NCI-H345 treated with DMSO at 0.1 percent for 48 hours (cell line): ENCODE measurements at regions not wholly inside any gene's neighbourhood (a gene's known extent, or its start where the extent isn't known, plus 50 kb on each side); places are given as distances from the start of the nearest gene placed in this dataset.

Experiments used
- DNase-seq: peaks from one replicate; lab custom pipeline; 2025; ENCODE audit not compliant: unreplicated experiment; lab: John Stamatoyannopoulos, UW

DNA sequence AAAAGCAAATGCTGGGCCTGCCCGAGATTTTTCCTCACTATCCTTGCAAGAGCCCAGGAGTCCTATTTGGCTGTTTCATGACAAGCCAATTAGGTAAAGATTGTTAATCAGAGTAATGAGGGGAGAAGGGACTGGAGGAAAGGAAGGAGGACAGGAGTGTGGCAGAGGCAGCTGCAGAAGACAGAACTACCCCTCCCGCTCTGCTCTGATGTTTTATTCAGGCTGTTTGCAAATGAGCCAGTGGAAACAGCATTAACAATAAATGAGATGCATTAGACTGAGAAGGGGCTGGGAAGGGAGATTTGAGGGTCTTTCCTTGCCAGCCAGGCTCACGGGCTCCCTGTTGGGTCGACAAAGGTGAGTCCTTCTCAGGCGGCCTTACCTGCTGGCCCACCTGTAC, 421.0 kb upstream of the CCDC196 start:
- no peak for DNase-seq

- peak; percentile 41 for DNase-seq
These were observed 419.0 kb upstream of the CCDC196 start for GRCh38 chr14:66066981-66067776.

- no peak for DNase-seq
These were observed 417.1 kb upstream of the CCDC196 start for GRCh38 chr14:66069036-66069435.

GRCh38 chr14:66069830-66070541, 416.2 kb upstream of the CCDC196 start:
- DNase-seq = no peak

- no peak for DNase-seq
These were observed 415.4 kb upstream of the CCDC196 start for GRCh38 chr14:66070542-66071319.

GRCh38 chr14:66072190-66073084, 413.7 kb upstream of the CCDC196 start:
- DNase-seq = no peak

DNA sequence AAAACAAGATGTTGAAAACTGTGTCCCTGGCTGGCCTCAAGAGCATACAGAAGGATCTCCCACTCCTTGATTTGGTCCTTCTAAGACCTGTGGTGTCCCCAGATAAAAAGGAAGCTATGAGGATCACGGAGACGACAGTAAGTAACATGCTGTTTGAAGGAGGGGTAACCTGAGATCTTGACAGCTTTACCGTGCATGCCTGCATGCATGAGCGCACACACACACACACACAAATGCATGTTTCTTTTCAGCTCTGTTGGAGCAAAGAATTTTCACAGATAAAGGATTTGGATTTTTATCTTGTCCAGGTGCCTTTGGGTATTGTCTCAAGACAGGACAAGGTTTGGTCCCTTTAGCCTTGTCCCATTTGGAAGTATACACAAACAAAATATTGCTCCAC, 411.6 kb upstream of the CCDC196 start:
- no peak for DNase-seq

GRCh38 chr14:66076176-66076575, 410.0 kb upstream of the CCDC196 start:
- DNase-seq = no peak

DNA sequence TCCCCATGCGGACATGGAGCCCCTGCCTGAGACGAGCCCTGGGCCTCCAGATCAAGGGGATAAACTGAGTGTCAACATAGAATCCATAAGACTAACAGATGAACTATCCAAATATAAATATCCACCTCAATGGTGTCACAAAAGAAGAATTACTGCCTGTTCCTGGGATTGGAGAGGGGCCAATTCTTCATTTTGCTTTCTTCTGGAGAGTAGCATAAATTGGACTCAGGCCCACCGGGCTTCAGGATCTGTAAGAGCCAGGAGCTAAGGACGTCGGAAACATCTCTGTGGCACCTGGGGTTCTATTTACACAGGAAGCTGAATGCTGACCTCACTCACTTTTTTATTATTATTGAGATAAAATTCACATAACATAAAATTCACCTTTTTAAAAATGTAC, 408.2 kb upstream of the CCDC196 start:
- peak; percentile 68 for DNase-seq

- no peak for DNase-seq
These were observed 404.4 kb upstream of the CCDC196 start for GRCh38 chr14:66081594-66082376.

- DNase-seq = no peak
These were observed 400.9 kb upstream of the CCDC196 start for GRCh38 chr14:66085224-66085623.

DNA sequence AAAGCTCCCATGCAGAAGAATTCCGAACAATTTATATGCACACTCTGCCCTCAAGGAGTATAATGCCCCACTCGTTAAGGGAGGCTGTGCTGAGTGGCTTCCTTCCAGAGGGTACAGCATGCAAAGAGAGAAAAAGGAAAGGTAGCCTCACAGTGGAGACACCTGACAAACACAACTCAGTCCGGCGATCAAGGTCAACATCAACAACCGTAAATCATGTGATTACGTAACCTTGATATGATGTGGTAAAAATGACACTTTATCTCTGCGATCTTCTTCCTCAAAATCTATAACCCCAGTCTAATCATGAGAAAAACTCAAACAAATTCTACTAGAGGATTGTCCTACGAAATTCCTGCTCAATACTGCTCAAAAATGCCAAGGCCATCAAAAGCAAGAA, 400.5 kb upstream of the CCDC196 start:
- no peak for DNase-seq

- no peak for DNase-seq
These were observed 398.9 kb upstream of the CCDC196 start for GRCh38 chr14:66087231-66087630.

DNA sequence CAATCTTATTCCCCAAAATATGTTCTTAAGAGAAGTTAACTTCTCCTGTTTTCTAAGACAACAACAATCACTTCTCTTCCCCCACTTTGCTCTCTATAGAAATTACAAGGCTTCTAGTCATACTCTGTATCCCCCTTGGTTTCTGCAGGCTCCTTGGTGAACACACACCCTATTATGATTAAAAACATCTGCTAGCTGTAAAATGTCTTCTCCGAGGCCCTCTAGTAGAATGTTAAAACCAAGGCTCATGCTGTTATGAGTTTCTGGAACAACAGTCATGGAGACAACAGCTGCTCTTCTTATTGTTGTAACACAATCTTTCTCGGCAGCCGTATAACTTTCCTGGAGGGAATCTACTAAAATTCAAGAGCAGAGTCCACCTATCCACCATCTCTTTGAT, 397.5 kb upstream of the CCDC196 start:
- DNase-seq = no peak

DNA sequence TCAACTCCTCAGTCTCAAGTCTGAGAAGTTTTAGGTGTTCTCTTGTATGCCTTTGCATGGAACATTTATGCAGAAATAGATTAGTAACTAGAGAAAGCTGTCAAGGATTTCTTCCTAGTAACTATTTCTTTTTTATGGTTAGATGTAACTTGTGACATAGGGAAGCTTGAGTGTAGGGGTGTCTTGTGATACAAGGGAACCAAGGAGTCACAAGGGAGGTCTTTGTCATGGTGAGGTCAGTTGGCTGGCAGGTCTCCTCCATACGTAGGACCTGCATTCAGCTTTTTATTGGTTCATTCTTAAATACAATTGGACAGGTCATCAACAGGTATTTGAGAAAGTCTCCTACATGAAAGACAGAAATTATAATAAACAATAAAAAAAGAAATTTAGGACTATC, 394.0 kb upstream of the CCDC196 start:
- no peak for DNase-seq

- DNase-seq = no peak
These were observed 393.4 kb upstream of the CCDC196 start for GRCh38 chr14:66092748-66093147.

DNA sequence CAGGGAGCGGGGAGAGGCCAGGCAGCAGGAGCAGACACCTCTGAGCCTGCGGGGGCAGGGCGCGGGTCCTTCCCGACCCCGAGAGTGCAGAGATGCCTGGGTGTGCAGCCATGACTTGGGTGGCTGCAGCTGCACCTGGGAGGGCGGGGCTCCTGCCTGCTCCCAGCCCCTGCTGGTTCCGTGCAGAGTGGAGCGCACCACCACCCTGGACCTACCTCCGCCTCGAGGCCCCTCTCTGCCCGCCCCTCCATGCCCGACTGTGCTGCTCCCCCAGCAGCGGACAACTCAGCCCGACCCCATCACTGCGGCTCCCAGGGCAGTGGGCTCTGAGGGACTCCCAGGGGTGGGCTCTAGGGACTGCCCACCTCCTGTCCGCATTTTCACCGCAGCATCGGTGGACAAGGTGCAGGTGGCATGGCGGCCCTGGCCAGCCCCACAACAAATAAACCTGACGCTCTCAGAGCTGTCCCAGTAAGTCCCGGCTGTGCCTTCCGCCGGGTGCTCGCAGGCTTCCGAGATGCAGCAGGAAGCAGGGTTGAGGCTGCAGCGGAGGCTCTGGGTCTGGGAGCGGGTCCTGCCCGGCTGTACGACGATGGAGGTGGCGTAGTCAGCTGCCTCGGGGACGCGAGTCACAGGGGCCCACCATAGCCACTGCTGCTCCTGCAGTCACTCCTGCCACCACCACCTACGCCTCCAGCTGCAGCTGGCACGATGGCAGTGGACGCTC, 392.0 kb upstream of the CCDC196 start:
- DNase-seq = no peak

DNA sequence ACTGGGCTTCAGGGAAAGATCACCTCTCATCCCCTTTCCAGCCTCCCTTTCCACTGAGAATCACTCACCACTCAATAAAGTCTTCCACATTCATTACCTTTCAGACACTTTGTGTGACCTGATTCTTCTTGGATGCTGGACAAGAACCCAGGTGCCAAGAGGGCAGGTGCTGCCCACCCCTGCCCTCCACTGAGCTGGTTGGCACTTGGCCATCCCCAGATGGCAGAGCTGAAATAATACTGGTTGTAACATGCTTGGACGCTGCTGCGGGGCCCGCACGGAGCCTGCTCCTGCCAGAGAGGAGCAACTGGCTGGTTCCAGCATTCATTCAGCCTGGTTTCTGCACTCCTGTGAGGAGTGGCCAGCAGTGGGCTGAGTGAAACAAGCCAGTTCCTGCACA, 386.7 kb upstream of the CCDC196 start:
- DNase-seq = no peak

GRCh38 chr14:66099931-66100330, 386.2 kb upstream of the CCDC196 start:
- DNase-seq = no peak
